IPS-15b (cell line): ENCODE measurements at regions not wholly inside any gene's neighbourhood (a gene's known extent, or its start where the extent isn't known, plus 50 kb on each side); places are given as distances from the start of the nearest gene placed in this dataset.

Source experiments
- H3K27me3 ChIP-seq: one replicate; pipeline ENCODE4 v1.6.1; 2013; ENCODE audit warnings: low read length; ENCODE audit not compliant: control insufficient read depth, insufficient read depth
- H3K36me3 ChIP-seq: one replicate; pipeline ENCODE4 v1.6.1; 2013; ENCODE audit warnings: low read length; ENCODE audit not compliant: control insufficient read depth, insufficient read depth
- H3K4me1 ChIP-seq: one replicate; pipeline ENCODE4 v1.6.1; 2013; ENCODE audit warnings: mild to moderate bottlenecking, low read length; ENCODE audit not compliant: control insufficient read depth, insufficient read depth
- H3K4me3 ChIP-seq: one replicate; pipeline ENCODE4 v1.5.1; 2013; ENCODE audit warnings: low read depth, low read length
- H3K9ac ChIP-seq: one replicate; pipeline ENCODE4 v1.6.1; 2013; ENCODE audit warnings: low read depth, mild to moderate bottlenecking, low read length
- H3K9me3 ChIP-seq: one replicate; pipeline ENCODE4 v1.6.1; 2013; ENCODE audit warnings: mild to moderate bottlenecking, low read length; ENCODE audit not compliant: control insufficient read depth, insufficient read depth

- Histone ChIP-seq H3K27me3 (no peaks in the 10 kb centered on the region), H3K4me1 (no peaks in the 10 kb centered on the region), H3K4me3 (no peak overlapping the region), H3K9me3 (no peaks in the 10 kb centered on the region), H3K9ac (no peak overlapping the region), H3K36me3 (no peaks in the 10 kb centered on the region)
Measured at GRCh38 chrX:7318241-7318640, 170.3 kb upstream of the PUDP start.

GRCh38 chrX:7316887-7317286 is 168.9 kb upstream of the PUDP start:
- H3K4me1 ChIP-seq, result no peaks in the 10 kb centered on the region
- no peaks in the 10 kb centered on the region for H3K9me3 ChIP-seq
- H3K9ac ChIP-seq, result no peak overlapping the region
- H3K27me3 ChIP-seq, result no peaks in the 10 kb centered on the region
- H3K4me3 ChIP-seq, result no peak overlapping the region
- no peaks in the 10 kb centered on the region for H3K36me3 ChIP-seq

GRCh38 chrX:7316280-7316679 is 168.3 kb upstream of the PUDP start:
- H3K9me3 ChIP-seq, result no peaks in the 10 kb centered on the region
- H3K27me3 ChIP-seq, result no peaks in the 10 kb centered on the region
- H3K36me3 ChIP-seq, result no peaks in the 10 kb centered on the region
- H3K4me3 ChIP-seq, result no peak overlapping the region
- no peak overlapping the region for H3K9ac ChIP-seq
- no peaks in the 10 kb centered on the region for H3K4me1 ChIP-seq

- Histone ChIP-seq H3K9me3 (no peaks in the 10 kb centered on the region), H3K4me1 (no peaks in the 10 kb centered on the region), H3K27me3 (no peaks in the 10 kb centered on the region), H3K9ac (no peak overlapping the region), H3K36me3 (no peaks in the 10 kb centered on the region), H3K4me3 (no peak overlapping the region)
Measured at GRCh38 chrX:7314425-7314824, 166.5 kb upstream of the PUDP start.

- H3K4me3 ChIP-seq, result no peak overlapping the region
- no peaks in the 10 kb centered on the region for H3K4me1 ChIP-seq
- no peak overlapping the region for H3K9ac ChIP-seq
- no peaks in the 10 kb centered on the region for H3K36me3 ChIP-seq
- H3K9me3 ChIP-seq, result peaks cover 2% of the 10 kb centered on the region
- H3K27me3 ChIP-seq, result no peaks in the 10 kb centered on the region
Measured at GRCh38 chrX:7307720-7308119, 159.8 kb upstream of the PUDP start.

- no peaks in the 10 kb centered on the region for H3K9me3 ChIP-seq
- no peaks in the 10 kb centered on the region for H3K36me3 ChIP-seq
- H3K4me3 ChIP-seq, result no peak overlapping the region
Measured at GRCh38 chrX:7294483-7294882, 146.5 kb upstream of the PUDP start.

GRCh38 chrX:7286168-7286837 is 138.3 kb upstream of the PUDP start:
- peaks cover 4% of the 10 kb centered on the region for H3K4me1 ChIP-seq
- no peaks in the 10 kb centered on the region for H3K36me3 ChIP-seq
- no peaks in the 10 kb centered on the region for H3K27me3 ChIP-seq
- no peak overlapping the region for H3K9ac ChIP-seq
- peaks cover 7% of the 10 kb centered on the region for H3K9me3 ChIP-seq
- H3K4me3 ChIP-seq, result no peak overlapping the region

More at GRCh38 chrX:7294483-7294882, 146.5 kb upstream of the PUDP start:
- Histone ChIP-seq H3K4me1 (peaks cover 4% of the 10 kb centered on the region), H3K9ac (no peak overlapping the region), H3K27me3 (no peaks in the 10 kb centered on the region)

- H3K36me3 ChIP-seq, result no peaks in the 10 kb centered on the region
- no peaks in the 10 kb centered on the region for H3K27me3 ChIP-seq
- H3K9me3 ChIP-seq, result peaks cover 7% of the 10 kb centered on the region
- H3K4me1 ChIP-seq, result peaks cover 2% of the 10 kb centered on the region
- no peak overlapping the region for H3K4me3 ChIP-seq
- H3K9ac ChIP-seq, result no peak overlapping the region
Measured at GRCh38 chrX:7285765-7286164, 137.8 kb upstream of the PUDP start.

- Histone ChIP-seq H3K27me3 (no peaks in the 10 kb centered on the region), H3K9ac (no peak overlapping the region), H3K4me3 (no peak overlapping the region), H3K36me3 (no peaks in the 10 kb centered on the region), H3K4me1 (no peaks in the 10 kb centered on the region), H3K9me3 (peaks cover 1% of the 10 kb centered on the region)
Measured at GRCh38 chrX:7283741-7284140, 135.8 kb upstream of the PUDP start.

- Histone ChIP-seq H3K4me1 (no peaks in the 10 kb centered on the region), H3K9me3 (no peaks in the 10 kb centered on the region), H3K27me3 (no peaks in the 10 kb centered on the region), H3K36me3 (no peaks in the 10 kb centered on the region), H3K4me3 (no peak overlapping the region), H3K9ac (no peak overlapping the region)
Measured at GRCh38 chrX:7280520-7280919, 132.6 kb upstream of the PUDP start.

- H3K9me3 ChIP-seq, result peaks cover 2% of the 10 kb centered on the region
- no peak overlapping the region for H3K9ac ChIP-seq
- H3K27me3 ChIP-seq, result no peaks in the 10 kb centered on the region
- no peak overlapping the region for H3K4me3 ChIP-seq
- no peaks in the 10 kb centered on the region for H3K4me1 ChIP-seq
- H3K36me3 ChIP-seq, result no peaks in the 10 kb centered on the region
Measured at GRCh38 chrX:7272346-7272745, 124.4 kb upstream of the PUDP start.

GRCh38 chrX:7270933-7271332 is 123.0 kb upstream of the PUDP start:
- Histone ChIP-seq H3K4me3 (no peak overlapping the region), H3K4me1 (no peaks in the 10 kb centered on the region), H3K9me3 (peaks cover 2% of the 10 kb centered on the region), H3K27me3 (no peaks in the 10 kb centered on the region), H3K9ac (no peak overlapping the region), H3K36me3 (no peaks in the 10 kb centered on the region)
